Fibroblast of skin of back (primary cell): ENCODE measurements at regions not wholly inside any gene's neighbourhood (a gene's known extent, or its start where the extent isn't known, plus 50 kb on each side); places are given as distances from the start of the nearest gene placed in this dataset.
"Not testable (repeated sequence)": the region's sequence is repeated elsewhere in the genome, so short reads cannot be mapped to it uniquely, and the experiment has no call there.

Source experiments
- DNase-seq: peaks from one replicate; pipeline ENCODE4 v3.0.0-alpha.2; 2013

GRCh38 chr3:110487840-110488239 lies 583.8 kb upstream of the NECTIN3 start:
- DNase-seq, result no peak

DNA sequence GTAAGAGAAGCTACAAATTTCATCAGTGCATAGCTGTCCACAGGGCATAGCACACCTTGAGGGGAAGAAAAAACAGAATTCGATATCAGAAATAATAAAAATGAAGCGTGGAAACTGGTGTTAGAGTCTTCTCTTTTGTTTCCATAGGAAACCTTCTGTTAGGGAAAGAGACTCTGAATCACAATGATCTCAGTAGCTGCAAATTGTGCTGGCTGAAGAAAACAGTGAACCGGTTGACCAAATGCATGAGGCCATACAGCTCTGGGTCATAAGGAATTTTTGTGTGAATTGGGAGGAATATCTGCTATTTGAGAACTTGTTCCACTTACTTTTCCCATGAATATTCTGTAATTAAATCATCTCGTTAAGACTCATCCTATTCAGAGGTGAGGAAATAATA lies 580.2 kb upstream of the NECTIN3 start:
- DNase-seq, result no peak

GRCh38 chr3:110492876-110493275 lies 578.7 kb upstream of the NECTIN3 start:
- DNase-seq, result no peak

DNA sequence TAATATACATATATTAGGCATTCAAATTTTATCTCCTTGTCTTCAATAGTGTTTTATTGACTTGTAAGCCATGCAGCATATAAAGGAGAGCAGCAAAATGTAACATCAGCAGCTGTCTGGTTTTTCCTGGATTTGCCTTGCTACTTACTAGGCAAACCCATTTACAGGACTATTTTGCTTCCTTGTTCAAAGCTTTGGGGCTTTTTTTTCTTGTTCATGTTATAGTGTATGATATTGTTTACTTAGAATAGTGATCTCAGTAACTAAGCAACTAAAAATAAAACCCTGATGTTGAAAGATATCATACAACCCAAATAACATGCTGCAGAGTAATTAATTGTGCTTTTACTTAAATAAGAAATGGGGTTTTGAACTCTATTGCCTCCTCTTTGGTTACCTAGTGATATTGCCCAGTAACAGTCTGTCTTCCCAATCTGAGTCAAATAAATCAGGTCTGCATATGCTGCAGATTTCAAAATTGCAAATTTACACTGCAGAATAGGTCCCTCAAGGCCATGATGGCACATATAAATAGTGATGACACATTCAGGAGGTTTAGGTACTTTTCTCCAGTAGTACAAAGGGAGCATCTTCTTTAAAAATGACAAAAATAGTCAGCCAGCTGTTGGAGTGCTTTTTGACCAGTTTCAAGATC lies 578.1 kb upstream of the NECTIN3 start:
- no peak for DNase-seq

- DNase-seq, result no peak
These were observed 577.5 kb upstream of the NECTIN3 start for GRCh38 chr3:110494093-110494490.

DNA sequence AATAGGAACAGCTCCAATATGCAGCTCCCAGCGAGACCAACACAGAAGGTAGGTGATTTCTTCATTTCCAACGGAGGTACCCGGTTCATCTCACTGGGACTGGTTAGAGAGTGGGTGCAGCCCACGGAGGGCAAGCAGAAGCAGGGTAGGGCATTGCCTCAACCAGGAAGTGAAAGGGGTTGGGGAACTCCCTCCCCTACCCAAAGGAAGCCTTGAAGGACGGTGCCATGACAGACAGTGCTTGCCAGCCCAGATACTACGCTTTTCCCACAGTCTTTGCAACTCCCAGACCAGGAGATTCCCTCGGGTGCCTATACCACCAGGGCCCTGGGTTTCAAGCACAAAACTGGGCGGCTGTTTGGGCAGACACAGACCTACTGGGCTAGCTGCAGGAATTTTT lies 576.9 kb upstream of the NECTIN3 start:
- DNase-seq, result no peak

GRCh38 chr3:110495201-110495927 lies 576.3 kb upstream of the NECTIN3 start:
- DNase-seq, result no peak

DNA sequence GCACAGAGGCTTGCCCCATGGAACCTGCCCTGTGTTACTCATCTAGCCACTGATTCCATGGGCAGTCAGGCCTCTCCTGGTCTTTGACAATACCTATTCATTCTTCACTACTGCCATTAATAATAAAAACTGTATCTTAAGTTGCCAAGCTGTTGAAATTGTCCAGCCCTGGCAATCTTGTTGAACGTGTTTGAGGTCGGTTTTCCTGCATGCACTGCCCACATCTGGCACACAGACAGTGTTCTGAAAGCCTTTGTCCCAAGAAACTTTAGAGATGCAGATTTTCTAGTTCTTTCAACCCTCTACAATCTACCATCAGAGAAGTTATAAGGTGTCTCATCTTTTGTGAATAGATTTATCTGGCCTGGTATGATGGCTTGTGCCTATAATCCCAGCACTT lies 567.2 kb upstream of the NECTIN3 start:
- no peak for DNase-seq

- DNase-seq, result no peak
These were observed 566.7 kb upstream of the NECTIN3 start for GRCh38 chr3:110504901-110505300.

DNA sequence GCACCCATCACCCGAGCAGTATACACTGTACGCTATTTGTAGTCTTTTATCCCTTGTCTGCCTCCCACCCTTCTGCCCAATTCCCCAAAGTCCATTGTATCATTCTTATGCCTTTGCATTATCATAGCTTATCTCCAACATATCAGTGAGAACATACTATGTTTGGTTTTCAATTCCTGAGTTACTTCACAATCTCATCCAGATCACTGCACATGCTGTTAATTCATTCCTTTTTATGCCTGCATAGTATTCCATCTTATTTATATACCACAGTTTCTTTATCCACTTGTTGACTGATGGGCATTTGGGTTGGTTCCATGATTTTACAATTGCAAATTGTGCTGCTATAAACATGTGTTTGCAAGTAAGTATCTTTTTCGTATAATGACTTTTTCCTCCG lies 564.7 kb upstream of the NECTIN3 start:
- DNase-seq, result no peak

- DNase-seq, result not testable (repeated sequence)
These were observed 564.0 kb upstream of the NECTIN3 start for GRCh38 chr3:110507570-110507969.

GRCh38 chr3:110512961-110513360 lies 558.7 kb upstream of the NECTIN3 start:
- DNase-seq, result no peak

GRCh38 chr3:110518031-110518430 lies 553.6 kb upstream of the NECTIN3 start:
- DNase-seq, result no peak

DNA sequence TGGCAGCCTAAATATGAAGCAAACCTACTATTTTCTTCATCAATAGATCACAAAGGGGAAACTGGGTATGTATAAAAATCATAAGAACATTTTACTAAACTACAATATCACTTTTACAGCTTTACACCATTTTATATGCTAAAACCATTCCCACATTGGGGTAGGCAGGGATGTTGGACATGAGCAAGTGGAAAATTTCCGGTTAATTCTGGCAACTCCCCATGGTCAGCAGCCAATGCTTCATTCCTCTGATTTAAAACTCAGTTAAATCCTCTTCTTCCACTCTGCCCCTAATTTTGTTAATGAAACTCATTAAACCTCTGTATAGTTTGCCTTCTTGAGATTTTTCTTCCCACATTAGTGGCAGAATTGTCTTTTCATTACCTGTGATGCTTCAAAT lies 552.5 kb upstream of the NECTIN3 start:
- no peak for DNase-seq

DNA sequence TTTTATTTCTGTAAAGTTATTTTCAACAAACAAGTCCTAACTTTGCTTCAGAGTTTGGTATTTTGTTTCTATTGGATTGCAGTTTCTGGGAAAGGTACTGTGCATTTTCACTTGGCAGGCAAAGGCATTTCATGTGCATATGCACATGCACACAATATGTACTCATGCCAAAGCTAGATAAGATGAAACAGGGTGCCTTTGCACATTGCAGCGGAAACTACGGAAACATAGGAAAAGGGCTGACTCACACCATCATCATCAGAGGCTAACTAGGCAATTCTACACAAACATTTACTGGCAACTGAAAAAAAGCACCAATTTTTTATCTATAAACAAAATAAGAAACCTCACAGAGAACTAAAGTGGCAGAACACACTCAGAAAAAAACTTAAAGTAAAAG lies 550.6 kb upstream of the NECTIN3 start:
- peak; percentile 92 for DNase-seq

DNA sequence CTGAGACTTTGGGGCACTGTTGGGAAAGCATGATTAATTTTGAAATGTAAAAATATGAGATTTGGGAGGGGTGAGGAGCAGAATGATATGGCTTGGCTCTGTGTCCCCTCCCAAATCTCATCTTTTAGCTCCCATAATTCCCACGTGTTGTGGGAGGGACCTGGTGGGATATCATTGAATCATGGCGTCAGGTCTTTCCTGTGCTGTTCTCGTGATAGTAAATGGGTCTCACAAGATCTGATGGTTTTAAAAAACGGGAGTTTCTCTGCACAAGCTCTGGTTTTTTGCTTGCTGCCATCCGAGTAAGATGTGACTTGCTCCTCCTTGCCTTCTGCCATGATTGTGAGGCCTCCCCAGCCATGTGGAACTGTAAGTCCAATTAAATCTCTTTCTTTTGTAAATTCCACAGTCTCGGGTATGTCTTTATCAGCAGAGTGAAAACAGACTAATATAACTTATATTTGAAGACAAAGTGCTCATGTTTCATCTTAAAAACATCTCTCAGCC lies 546.0 kb upstream of the NECTIN3 start:
- not testable (repeated sequence) for DNase-seq

DNA sequence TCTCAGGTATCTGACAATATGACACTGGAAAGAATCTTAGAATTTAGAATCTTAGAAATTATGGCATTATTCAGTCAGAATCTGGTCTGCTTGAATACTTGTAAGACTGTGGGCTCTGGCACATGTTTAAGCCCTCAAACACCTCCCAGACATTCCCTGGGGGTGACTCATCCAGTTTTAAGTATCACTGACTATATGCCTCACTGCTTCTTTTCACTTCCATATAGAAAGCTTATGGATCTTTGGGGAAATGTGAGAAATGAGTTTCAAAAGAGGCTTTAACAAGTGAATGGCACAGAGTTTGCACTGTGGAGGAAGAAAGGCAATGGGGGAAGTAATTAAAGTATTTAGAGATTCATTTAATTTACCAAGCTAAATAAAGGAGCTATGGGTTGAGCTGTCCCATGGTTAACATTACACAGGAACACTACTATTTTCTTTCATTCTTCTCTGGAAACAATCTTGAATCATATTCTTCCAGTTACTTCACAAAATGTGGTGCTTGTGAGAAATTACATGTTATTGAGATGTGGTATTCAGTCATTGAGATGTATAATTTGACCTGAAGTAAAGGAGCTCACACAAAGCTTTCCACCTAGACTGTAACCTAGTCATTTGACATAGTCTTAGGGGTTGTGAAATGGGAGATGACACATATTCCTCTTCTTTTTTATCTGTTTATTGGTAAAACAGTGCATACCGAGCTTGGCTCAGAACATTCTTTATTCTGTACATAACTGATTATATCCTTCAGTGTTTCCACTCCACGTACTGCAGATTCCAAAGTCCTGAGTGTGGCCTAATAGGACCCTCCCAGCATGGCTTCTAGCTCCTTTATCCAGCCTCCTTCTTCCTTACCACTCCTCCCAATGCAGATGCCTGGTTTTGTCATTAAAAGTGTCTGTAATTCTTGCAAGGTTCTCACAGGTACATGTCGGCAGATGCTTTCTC lies 544.6 kb upstream of the NECTIN3 start:
- peak; percentile 98 for DNase-seq

DNA sequence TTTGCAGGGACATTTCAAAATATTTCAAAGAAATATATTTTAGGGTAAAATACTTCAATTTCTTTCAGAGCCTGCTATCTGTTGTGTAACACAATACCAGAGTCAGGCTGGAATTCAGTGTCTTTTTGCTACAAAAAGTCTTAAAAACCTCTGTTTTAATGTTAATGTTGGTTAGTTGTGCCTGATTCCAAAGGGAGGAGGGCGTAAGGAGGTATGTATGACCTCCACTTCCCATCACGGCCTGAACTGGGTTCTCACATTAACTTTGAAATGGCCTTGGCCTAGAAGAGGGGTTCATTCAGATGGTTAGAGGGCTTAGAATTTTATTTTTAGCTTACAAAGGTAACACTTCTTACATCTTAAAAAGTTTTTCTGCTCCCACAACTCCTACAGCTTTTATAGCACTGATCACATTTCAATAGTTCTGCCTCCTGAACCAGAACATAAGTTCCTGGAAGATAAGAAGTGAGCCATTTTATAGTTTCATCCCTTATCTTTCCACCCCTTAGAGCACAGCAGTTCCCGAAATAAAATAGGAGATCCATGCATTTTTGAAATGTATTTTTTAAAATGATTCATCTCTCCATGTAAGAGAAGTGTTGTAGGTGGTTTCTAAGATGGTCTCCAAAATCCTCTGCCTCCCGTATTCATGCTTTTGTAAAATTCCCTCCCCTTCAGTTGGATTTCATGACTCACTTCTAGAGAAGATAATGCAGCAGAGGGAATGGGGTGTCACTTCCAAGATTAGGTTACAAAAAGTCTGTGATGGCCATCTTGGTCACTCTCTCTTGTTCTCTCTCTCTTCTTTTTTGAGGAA lies 543.1 kb upstream of the NECTIN3 start:
- peak; percentile 27 for DNase-seq

GRCh38 chr3:110530902-110531301 lies 540.7 kb upstream of the NECTIN3 start:
- no peak for DNase-seq

GRCh38 chr3:110533089-110533488 lies 538.5 kb upstream of the NECTIN3 start:
- no peak for DNase-seq

DNA sequence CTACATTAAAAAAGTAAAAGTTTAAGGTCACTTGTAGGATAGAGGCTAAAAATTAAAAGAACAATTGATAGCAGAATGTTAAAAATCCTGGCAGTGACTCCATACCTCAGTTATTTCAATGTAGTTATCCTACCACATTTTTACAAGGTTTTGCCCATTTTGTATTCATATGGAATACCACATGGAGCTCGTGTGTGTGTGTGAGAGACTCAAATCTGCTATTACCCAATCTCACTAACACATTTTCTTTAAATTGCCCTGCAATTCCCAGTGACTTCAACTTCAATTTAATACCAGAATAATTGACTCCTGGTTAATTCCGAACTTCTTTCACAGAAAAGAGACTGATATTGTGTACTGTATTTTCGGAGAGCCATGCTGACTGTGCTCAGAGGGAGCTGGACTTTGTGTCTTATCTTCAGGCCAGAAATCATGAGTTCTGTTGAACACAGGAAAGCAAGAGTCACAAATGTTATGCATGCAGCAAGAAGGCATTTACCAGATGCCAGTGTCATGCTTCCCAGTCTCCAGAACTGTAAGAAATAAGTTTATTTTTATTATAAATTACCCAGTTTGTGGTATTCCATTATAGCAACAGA lies 529.0 kb upstream of the NECTIN3 start:
- peak; percentile 17 for DNase-seq

DNA sequence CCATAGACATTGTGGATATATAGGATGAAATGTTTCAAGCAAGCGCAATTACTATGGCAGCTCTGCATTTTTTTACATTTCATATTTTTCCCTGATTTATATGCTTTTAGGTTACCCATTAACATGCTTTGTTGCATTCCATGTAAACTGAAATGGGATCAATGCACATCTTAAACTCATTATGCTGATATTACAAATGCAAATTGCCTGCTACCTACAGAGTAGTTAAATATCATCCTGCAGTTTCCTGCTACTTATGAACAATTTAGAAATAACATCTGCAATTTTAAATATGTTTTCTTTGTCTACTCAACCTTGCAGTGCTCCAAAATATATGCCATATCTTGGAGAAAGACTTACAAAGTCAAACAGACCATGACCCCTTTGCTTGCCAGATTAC lies 526.9 kb upstream of the NECTIN3 start:
- DNase-seq, result no peak
